WTC11 (cell line): ENCODE measurements at regions not wholly inside any gene's neighbourhood (a gene's known extent, or its start where the extent isn't known, plus 50 kb on each side); places are given as distances from the start of the nearest gene placed in this dataset.

Experiments used
- ATAC-seq: fragments of 200-7000 bp; cut with Tn5 transposase; 2 replicates; pipeline ENCODE4 v1.10.0; 2021; ENCODE audit warnings: mild to moderate bottlenecking, moderate library complexity
- CTCF ChIA-PET: fragments of 300-600 bp; sonication (Branson Sonifier 250); formaldehyde crosslinking; loops from one replicate; lab custom pipeline; 2021; ENCODE audit warnings: antibody characterized with exemption; lab: Charles Lee
- POLR2A ChIA-PET: fragments of 350-600 bp; sonication (Branson Sonifier 250); formaldehyde crosslinking; loops from one replicate; lab custom pipeline; 2021; ENCODE audit warnings: antibody characterized with exemption; lab: Charles Lee
- DNase-seq: peaks from one replicate; pipeline ENCODE4 v3.0.0; 2021; ENCODE audit warnings: low spot score
- H3K27ac Mint-ChIP-seq: 2 replicates; pipeline ENCODE4 v1.8.0; 2021; ENCODE audit warnings: mixed read lengths
- H3K27me3 Mint-ChIP-seq: 2 replicates; pipeline ENCODE4 v1.8.0; 2021; ENCODE audit warnings: low read depth, mild to moderate bottlenecking, moderate library complexity, mixed read lengths
- H3K36me3 Mint-ChIP-seq: 2 replicates; pipeline ENCODE4 v1.8.0; 2021; ENCODE audit warnings: mixed read lengths
- H3K4me1 Mint-ChIP-seq: 2 replicates; pipeline ENCODE4 v1.8.0; 2022; ENCODE audit warnings: mixed read lengths
- H3K4me3 Mint-ChIP-seq: 2 replicates; pipeline ENCODE4 v1.8.0; 2021; ENCODE audit warnings: mild to moderate bottlenecking, moderate library complexity, mixed read lengths
- H3K9me3 Mint-ChIP-seq: 2 replicates; pipeline ENCODE4 v1.8.0; 2021; ENCODE audit warnings: mixed read lengths
- ATF6 ChIP-seq: sonication (generic); formaldehyde crosslinking; IDR thresholded peaks from 2 replicates; pipeline ENCODE4 v1.8.1; 2023; ENCODE audit warnings: mild to moderate bottlenecking, missing genetic modification reagents
- CBFB ChIP-seq: sonication (generic); formaldehyde crosslinking; IDR thresholded peaks from 2 replicates; pipeline ENCODE4 v1.8.1; 2022; ENCODE audit warnings: mild to moderate bottlenecking, low read depth, missing genetic modification reagents
- CTCF ChIP-seq: fragments of 200-600 bp; IDR thresholded peaks from 2 replicates; pipeline ENCODE4 v1.8.0; 2022; ENCODE audit warnings: antibody characterized with exemption
- E2F5 ChIP-seq: sonication (generic); formaldehyde crosslinking; IDR thresholded peaks from 2 replicates; pipeline ENCODE4 v1.8.1; 2022; ENCODE audit warnings: mild to moderate bottlenecking, moderate library complexity, missing genetic modification reagents
- EMX1 ChIP-seq: fragments of 250-450 bp; sonication (Bioruptor Pico); IDR thresholded peaks from 2 replicates; pipeline ENCODE4 v1.8.0; 2021; ENCODE audit warnings: mild to moderate bottlenecking
- MXD4 ChIP-seq: fragments of 250-450 bp; sonication (Bioruptor Pico); IDR thresholded peaks from 2 replicates; pipeline ENCODE4 v1.8.0; 2021; ENCODE audit warnings: mild to moderate bottlenecking, moderate library complexity, borderline replicate concordance
- NR3C1 ChIP-seq: sonication (generic); formaldehyde crosslinking; conservative IDR thresholded peaks from 2 replicates; pipeline ENCODE4 v1.8.1; 2023; ENCODE audit warnings: low read depth, mild to moderate bottlenecking, missing genetic modification reagents
- PRRX2 ChIP-seq: fragments of 250-450 bp; sonication (Bioruptor Pico); IDR thresholded peaks from 2 replicates; pipeline ENCODE4 v1.8.0; 2021; ENCODE audit warnings: mild to moderate bottlenecking
- RORB ChIP-seq: fragments of 250-450 bp; sonication (Bioruptor Pico); IDR thresholded peaks from 2 replicates; pipeline ENCODE4 v1.9.0; 2021; ENCODE audit warnings: mild to moderate bottlenecking
- SMAD3 ChIP-seq: sonication (generic); formaldehyde crosslinking; IDR thresholded peaks from 2 replicates; pipeline ENCODE4 v1.8.0; 2022; ENCODE audit warnings: missing genetic modification reagents, mild to moderate bottlenecking, borderline replicate concordance
- USF1 ChIP-seq: sonication (generic); formaldehyde crosslinking; IDR thresholded peaks from 2 replicates; pipeline ENCODE4 v1.8.0; 2022; ENCODE audit warnings: mild to moderate bottlenecking, missing genetic modification reagents
- ZNF138 ChIP-seq: sonication (generic); formaldehyde crosslinking; conservative IDR thresholded peaks from 2 replicates; pipeline ENCODE4 v1.8.1; 2022; ENCODE audit warnings: mild to moderate bottlenecking, moderate library complexity, missing genetic modification reagents
- ZNF263 ChIP-seq: sonication (generic); formaldehyde crosslinking; IDR thresholded peaks from 2 replicates; pipeline ENCODE4 v1.8.1; 2022; ENCODE audit warnings: low read depth, mild to moderate bottlenecking, moderate library complexity, missing genetic modification reagents
- TF ChIP-seq, protein P1 (sequence below): sonication (generic); formaldehyde crosslinking; IDR thresholded peaks from 2 replicates; pipeline ENCODE4 v1.8.1; 2023; ENCODE audit warnings: mild to moderate bottlenecking, missing genetic modification reagents, moderate library complexity
- TF ChIP-seq, protein P2 (sequence below): sonication (generic); formaldehyde crosslinking; IDR thresholded peaks from 2 replicates; pipeline ENCODE4 v1.8.1; 2022; ENCODE audit warnings: low read depth, missing genetic modification reagents, borderline replicate concordance
- TF ChIP-seq, protein P3 (sequence below): sonication (generic); formaldehyde crosslinking; IDR thresholded peaks from 2 replicates; pipeline ENCODE4 v1.8.1; 2023; ENCODE audit warnings: mild to moderate bottlenecking, missing genetic modification reagents, borderline replicate concordance
- TF ChIP-seq, protein P4 (sequence below): sonication (generic); formaldehyde crosslinking; conservative IDR thresholded peaks from 2 replicates; pipeline ENCODE4 v1.8.1; 2023; ENCODE audit warnings: mild to moderate bottlenecking, low read depth, missing genetic modification reagents, moderate library complexity

DNA sequence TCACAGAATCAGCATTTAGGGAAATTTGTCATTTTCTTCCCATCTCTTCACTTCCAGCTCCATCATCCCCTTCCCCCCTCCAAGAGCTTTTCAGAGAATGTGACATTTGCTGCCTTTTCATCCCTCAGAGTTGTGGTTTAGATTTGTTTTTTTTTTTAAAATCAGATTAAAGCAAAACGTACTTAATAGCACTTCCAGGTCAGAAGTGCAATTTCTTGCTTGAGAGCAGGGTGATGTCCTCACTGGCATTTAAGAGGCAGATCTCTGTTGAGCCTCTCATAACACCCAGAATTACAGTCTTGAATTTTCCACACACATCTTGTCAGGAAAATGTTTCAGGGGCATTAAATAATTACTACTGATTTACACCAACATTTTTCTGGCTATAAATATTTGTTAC, 236.8 kb upstream of the VLDLR start:
- H3K36me3 Mint-ChIP-seq, result peaks cover 13% of the 10 kb centered on the region
- POLR2A ChIA-PET, result no interaction called here
- no peak for TF ChIP-seq USF1
- no peak for TF ChIP-seq SMAD3 (CRISPR knock-in tag)
- no peak for TF ChIP-seq E2F5 (CRISPR knock-in tag)
- TF ChIP-seq, protein P1, sequence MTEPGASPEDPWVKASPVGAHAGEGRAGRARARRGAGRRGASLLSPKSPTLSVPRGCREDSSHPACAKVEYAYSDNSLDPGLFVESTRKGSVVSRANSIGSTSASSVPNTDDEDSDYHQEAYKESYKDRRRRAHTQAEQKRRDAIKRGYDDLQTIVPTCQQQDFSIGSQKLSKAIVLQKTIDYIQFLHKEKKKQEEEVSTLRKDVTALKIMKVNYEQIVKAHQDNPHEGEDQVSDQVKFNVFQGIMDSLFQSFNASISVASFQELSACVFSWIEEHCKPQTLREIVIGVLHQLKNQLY (CRISPR knock-in tag), result no peak
- TF ChIP-seq ZNF138 (CRISPR knock-in tag), result no peak
- TF ChIP-seq, protein P2, sequence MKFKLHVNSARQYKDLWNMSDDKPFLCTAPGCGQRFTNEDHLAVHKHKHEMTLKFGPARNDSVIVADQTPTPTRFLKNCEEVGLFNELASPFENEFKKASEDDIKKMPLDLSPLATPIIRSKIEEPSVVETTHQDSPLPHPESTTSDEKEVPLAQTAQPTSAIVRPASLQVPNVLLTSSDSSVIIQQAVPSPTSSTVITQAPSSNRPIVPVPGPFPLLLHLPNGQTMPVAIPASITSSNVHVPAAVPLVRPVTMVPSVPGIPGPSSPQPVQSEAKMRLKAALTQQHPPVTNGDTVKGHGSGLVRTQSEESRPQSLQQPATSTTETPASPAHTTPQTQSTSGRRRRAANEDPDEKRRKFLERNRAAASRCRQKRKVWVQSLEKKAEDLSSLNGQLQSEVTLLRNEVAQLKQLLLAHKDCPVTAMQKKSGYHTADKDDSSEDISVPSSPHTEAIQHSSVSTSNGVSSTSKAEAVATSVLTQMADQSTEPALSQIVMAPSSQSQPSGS (CRISPR knock-in tag), result no peak
- TF ChIP-seq, protein P3, sequence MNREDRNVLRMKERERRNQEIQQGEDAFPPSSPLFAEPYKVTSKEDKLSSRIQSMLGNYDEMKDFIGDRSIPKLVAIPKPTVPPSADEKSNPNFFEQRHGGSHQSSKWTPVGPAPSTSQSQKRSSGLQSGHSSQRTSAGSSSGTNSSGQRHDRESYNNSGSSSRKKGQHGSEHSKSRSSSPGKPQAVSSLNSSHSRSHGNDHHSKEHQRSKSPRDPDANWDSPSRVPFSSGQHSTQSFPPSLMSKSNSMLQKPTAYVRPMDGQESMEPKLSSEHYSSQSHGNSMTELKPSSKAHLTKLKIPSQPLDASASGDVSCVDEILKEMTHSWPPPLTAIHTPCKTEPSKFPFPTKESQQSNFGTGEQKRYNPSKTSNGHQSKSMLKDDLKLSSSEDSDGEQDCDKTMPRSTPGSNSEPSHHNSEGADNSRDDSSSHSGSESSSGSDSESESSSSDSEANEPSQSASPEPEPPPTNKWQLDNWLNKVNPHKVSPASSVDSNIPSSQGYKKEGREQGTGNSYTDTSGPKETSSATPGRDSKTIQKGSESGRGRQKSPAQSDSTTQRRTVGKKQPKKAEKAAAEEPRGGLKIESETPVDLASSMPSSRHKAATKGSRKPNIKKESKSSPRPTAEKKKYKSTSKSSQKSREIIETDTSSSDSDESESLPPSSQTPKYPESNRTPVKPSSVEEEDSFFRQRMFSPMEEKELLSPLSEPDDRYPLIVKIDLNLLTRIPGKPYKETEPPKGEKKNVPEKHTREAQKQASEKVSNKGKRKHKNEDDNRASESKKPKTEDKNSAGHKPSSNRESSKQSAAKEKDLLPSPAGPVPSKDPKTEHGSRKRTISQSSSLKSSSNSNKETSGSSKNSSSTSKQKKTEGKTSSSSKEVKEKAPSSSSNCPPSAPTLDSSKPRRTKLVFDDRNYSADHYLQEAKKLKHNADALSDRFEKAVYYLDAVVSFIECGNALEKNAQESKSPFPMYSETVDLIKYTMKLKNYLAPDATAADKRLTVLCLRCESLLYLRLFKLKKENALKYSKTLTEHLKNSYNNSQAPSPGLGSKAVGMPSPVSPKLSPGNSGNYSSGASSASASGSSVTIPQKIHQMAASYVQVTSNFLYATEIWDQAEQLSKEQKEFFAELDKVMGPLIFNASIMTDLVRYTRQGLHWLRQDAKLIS, result no peak
- TF ChIP-seq RORB, result no peak
- no peak for TF ChIP-seq ZNF263
- TF ChIP-seq EMX1 (CRISPR knock-in tag), result no peak
- TF ChIP-seq CBFB (CRISPR knock-in tag), result no peak
- TF ChIP-seq CTCF, result no peak
- TF ChIP-seq PRRX2, result no peak
- TF ChIP-seq, protein P4, sequence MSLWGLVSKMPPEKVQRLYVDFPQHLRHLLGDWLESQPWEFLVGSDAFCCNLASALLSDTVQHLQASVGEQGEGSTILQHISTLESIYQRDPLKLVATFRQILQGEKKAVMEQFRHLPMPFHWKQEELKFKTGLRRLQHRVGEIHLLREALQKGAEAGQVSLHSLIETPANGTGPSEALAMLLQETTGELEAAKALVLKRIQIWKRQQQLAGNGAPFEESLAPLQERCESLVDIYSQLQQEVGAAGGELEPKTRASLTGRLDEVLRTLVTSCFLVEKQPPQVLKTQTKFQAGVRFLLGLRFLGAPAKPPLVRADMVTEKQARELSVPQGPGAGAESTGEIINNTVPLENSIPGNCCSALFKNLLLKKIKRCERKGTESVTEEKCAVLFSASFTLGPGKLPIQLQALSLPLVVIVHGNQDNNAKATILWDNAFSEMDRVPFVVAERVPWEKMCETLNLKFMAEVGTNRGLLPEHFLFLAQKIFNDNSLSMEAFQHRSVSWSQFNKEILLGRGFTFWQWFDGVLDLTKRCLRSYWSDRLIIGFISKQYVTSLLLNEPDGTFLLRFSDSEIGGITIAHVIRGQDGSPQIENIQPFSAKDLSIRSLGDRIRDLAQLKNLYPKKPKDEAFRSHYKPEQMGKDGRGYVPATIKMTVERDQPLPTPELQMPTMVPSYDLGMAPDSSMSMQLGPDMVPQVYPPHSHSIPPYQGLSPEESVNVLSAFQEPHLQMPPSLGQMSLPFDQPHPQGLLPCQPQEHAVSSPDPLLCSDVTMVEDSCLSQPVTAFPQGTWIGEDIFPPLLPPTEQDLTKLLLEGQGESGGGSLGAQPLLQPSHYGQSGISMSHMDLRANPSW (CRISPR knock-in tag), result no peak
- TF ChIP-seq ATF6 (CRISPR knock-in tag), result no peak
- no peak for TF ChIP-seq MXD4
- no peak for TF ChIP-seq NR3C1 (CRISPR knock-in tag)
- no peak overlapping the region for H3K27ac Mint-ChIP-seq
- no peaks in the 10 kb centered on the region for H3K27me3 Mint-ChIP-seq
- no peak for DNase-seq
- peaks cover 18% of the 10 kb centered on the region for H3K9me3 Mint-ChIP-seq
- no peak for ATAC-seq
- CTCF ChIA-PET, result no interaction called here
- no peaks in the 10 kb centered on the region; the same call in 1 of the 2 replicates for H3K4me1 Mint-ChIP-seq
- no peak overlapping the region for H3K4me3 Mint-ChIP-seq
